GM23338 (cell line): ENCODE measurements at regions not wholly inside any gene's neighbourhood (a gene's known extent, or its start where the extent isn't known, plus 50 kb on each side); places are given as distances from the start of the nearest gene placed in this dataset.

Experiments
- ATAC-seq: fragments of 200-7000 bp; cut with Tn5 transposase; 3 replicates; pipeline ENCODE4 v1.9.1; 2020
- DNase-seq: peaks from one replicate; pipeline ENCODE4 v3.0.0-alpha.2; 2015; ENCODE audit warnings: low spot score
- H2AFZ ChIP-seq: fragments of 200-600 bp; sonication (generic); 2 replicates; pipeline ENCODE4 v1.8.0; 2016; ENCODE audit warnings: antibody characterized with exemption, mild to moderate bottlenecking, moderate library complexity
- H3F3A ChIP-seq: fragments of 200-600 bp; sonication (generic); replicated peaks from 2 replicates; pipeline ENCODE4 v1.8.0; 2017; ENCODE audit warnings: antibody characterized with exemption, mixed run types, low read depth
- H3K27ac ChIP-seq: fragments of 200-600 bp; sonication (generic); 2 replicates; pipeline ENCODE4 v1.6.1; 2016; ENCODE audit warnings: low read depth
- H3K27me3 ChIP-seq: fragments of 200-600 bp; sonication (generic); 2 replicates; pipeline ENCODE4 v1.8.0; 2016; ENCODE audit warnings: mild to moderate bottlenecking, mixed run types, moderate library complexity; ENCODE audit not compliant: insufficient read depth
- H3K36me3 ChIP-seq: fragments of 200-600 bp; sonication (generic); 2 replicates; pipeline ENCODE4 v1.8.0; 2016; ENCODE audit warnings: mild to moderate bottlenecking; ENCODE audit not compliant: insufficient read depth
- H3K4me1 ChIP-seq: fragments of 200-600 bp; sonication (generic); 2 replicates; pipeline ENCODE4 v1.8.0; 2016; ENCODE audit warnings: mild to moderate bottlenecking, moderate library complexity; ENCODE audit not compliant: insufficient read depth
- H3K4me2 ChIP-seq: fragments of 200-600 bp; sonication (generic); 2 replicates; pipeline ENCODE4 v1.7.1; 2017; ENCODE audit warnings: mixed run types
- H3K4me3 ChIP-seq: fragments of 200-600 bp; sonication (generic); 2 replicates; pipeline ENCODE4 v1.6.1; 2016; ENCODE audit warnings: mixed run types
- H3K79me2 ChIP-seq: fragments of 200-600 bp; sonication (generic); replicated peaks from 2 replicates; pipeline ENCODE4 v1.8.0; 2017; ENCODE audit warnings: mild to moderate bottlenecking; ENCODE audit not compliant: insufficient read depth
- H3K9me2 ChIP-seq: fragments of 200-600 bp; sonication (generic); 2 replicates; pipeline ENCODE4 v1.8.0; 2017; ENCODE audit not compliant: insufficient read depth
- H4K20me1 ChIP-seq: fragments of 200-600 bp; sonication (generic); replicated peaks from 2 replicates; pipeline ENCODE4 v1.8.0; 2017; ENCODE audit warnings: mild to moderate bottlenecking; ENCODE audit not compliant: insufficient read depth
- H3K27ac Mint-ChIP-seq: 2 replicates; pipeline ENCODE4 v1.8.0; 2020; ENCODE audit warnings: inconsistent platforms, mild to moderate bottlenecking, moderate library complexity, mixed read lengths
- H3K27me3 Mint-ChIP-seq: 3 replicates; pipeline ENCODE4 v1.8.0; 2022; ENCODE audit warnings: low read depth, mild to moderate bottlenecking, moderate library complexity, mixed read lengths, inconsistent platforms; ENCODE audit not compliant: insufficient read depth, poor library complexity
- H3K36me3 Mint-ChIP-seq: 3 replicates; pipeline ENCODE4 v1.8.0; 2021; ENCODE audit warnings: low read depth, mild to moderate bottlenecking, inconsistent platforms, moderate library complexity, mixed read lengths
- H3K4me1 Mint-ChIP-seq: 3 replicates; pipeline ENCODE4 v1.8.0; 2020; ENCODE audit warnings: mild to moderate bottlenecking, inconsistent platforms, mixed read lengths
- H3K4me3 Mint-ChIP-seq: 3 replicates; pipeline ENCODE4 v1.8.0; 2021; ENCODE audit warnings: moderate library complexity, mild to moderate bottlenecking, inconsistent platforms, mixed read lengths
- H3K9me3 Mint-ChIP-seq: 3 replicates; pipeline ENCODE4 v1.8.0; 2020; ENCODE audit warnings: moderate library complexity, mild to moderate bottlenecking, inconsistent platforms, mixed read lengths
- CREB1 ChIP-seq: fragments of 250-450 bp; sonication (Bioruptor Pico); IDR thresholded peaks from 2 replicates; pipeline ENCODE4 v1.5.0; 2020; ENCODE audit warnings: low read depth, mild to moderate bottlenecking, moderate library complexity
- ETS1 ChIP-seq: IDR thresholded peaks from 2 replicates; pipeline ENCODE4 v1.6.1; 2016; ENCODE audit warnings: antibody characterized with exemption
- EZH2 ChIP-seq: fragments of 200-600 bp; sonication (generic); IDR thresholded peaks from one replicate; pipeline ENCODE4 v1.8.0; 2017; ENCODE audit warnings: antibody characterized with exemption, mild to moderate bottlenecking, low read depth; ENCODE audit not compliant: unreplicated experiment
- EZH2phosphoT487 ChIP-seq: fragments of 200-600 bp; sonication (generic); IDR thresholded peaks from one replicate; pipeline ENCODE4 v1.8.1; 2018; ENCODE audit warnings: antibody characterized with exemption; ENCODE audit not compliant: unreplicated experiment
- JUNB ChIP-seq: IDR thresholded peaks from one replicate; pipeline ENCODE4 v1.6.1; 2016; ENCODE audit warnings: antibody characterized with exemption; ENCODE audit not compliant: unreplicated experiment
- NANOG ChIP-seq: IDR thresholded peaks from 2 replicates; pipeline ENCODE4 v1.6.1; 2016; ENCODE audit warnings: antibody characterized with exemption, borderline replicate concordance
- POLR2AphosphoS5 ChIP-seq: IDR thresholded peaks from 2 replicates; pipeline ENCODE4 v1.6.1; 2016; ENCODE audit warnings: antibody characterized with exemption, low read depth
- REST ChIP-seq: IDR thresholded peaks from one replicate; pipeline ENCODE4 v1.6.1; 2018; ENCODE audit warnings: antibody characterized with exemption; ENCODE audit not compliant: unreplicated experiment
- ZNF114 ChIP-seq: fragments of 250-450 bp; sonication (Bioruptor Pico); IDR thresholded peaks from 2 replicates; pipeline ENCODE4 v1.5.0; 2020; ENCODE audit warnings: mild to moderate bottlenecking, moderate library complexity
- ZNF331 ChIP-seq: fragments of 250-450 bp; sonication (Bioruptor Pico); IDR thresholded peaks from 2 replicates; pipeline ENCODE4 v1.5.0; 2020; ENCODE audit warnings: low read depth, mild to moderate bottlenecking, moderate library complexity
- TF ChIP-seq, protein P1 (sequence below), 2 experiments: fragments of 200-600 bp in 1 of 2; sonication (generic) in 1 of 2; conservative IDR thresholded peaks; 2 replicates each; pipeline versions ENCODE4 v1.5.1 to v1.6.1; 2016 to 2017; ENCODE audit warnings: antibody characterized with exemption in 2 of 2, low read depth in 2 of 2, mild to moderate bottlenecking in 2 of 2, moderate library complexity in 1 of 2

- no peak for TF ChIP-seq JUNB
- TF ChIP-seq, protein P1, sequence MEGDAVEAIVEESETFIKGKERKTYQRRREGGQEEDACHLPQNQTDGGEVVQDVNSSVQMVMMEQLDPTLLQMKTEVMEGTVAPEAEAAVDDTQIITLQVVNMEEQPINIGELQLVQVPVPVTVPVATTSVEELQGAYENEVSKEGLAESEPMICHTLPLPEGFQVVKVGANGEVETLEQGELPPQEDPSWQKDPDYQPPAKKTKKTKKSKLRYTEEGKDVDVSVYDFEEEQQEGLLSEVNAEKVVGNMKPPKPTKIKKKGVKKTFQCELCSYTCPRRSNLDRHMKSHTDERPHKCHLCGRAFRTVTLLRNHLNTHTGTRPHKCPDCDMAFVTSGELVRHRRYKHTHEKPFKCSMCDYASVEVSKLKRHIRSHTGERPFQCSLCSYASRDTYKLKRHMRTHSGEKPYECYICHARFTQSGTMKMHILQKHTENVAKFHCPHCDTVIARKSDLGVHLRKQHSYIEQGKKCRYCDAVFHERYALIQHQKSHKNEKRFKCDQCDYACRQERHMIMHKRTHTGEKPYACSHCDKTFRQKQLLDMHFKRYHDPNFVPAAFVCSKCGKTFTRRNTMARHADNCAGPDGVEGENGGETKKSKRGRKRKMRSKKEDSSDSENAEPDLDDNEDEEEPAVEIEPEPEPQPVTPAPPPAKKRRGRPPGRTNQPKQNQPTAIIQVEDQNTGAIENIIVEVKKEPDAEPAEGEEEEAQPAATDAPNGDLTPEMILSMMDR (conservative IDR thresholded peaks at IDR 0.05; ENCODE audit: low read depth in 2 of 2), result no peak
- no peak for TF ChIP-seq EZH2phosphoT487
- no peak for TF ChIP-seq CREB1
- no peak for TF ChIP-seq EZH2
- no peak for TF ChIP-seq ETS1
- no peak for TF ChIP-seq ZNF114 (CRISPR knock-in tag)
- no peak for TF ChIP-seq NANOG
These were observed 622.1 kb downstream of the SPRY1 start (continued) for GRCh38 chr4:124018383-124019317.

DNA sequence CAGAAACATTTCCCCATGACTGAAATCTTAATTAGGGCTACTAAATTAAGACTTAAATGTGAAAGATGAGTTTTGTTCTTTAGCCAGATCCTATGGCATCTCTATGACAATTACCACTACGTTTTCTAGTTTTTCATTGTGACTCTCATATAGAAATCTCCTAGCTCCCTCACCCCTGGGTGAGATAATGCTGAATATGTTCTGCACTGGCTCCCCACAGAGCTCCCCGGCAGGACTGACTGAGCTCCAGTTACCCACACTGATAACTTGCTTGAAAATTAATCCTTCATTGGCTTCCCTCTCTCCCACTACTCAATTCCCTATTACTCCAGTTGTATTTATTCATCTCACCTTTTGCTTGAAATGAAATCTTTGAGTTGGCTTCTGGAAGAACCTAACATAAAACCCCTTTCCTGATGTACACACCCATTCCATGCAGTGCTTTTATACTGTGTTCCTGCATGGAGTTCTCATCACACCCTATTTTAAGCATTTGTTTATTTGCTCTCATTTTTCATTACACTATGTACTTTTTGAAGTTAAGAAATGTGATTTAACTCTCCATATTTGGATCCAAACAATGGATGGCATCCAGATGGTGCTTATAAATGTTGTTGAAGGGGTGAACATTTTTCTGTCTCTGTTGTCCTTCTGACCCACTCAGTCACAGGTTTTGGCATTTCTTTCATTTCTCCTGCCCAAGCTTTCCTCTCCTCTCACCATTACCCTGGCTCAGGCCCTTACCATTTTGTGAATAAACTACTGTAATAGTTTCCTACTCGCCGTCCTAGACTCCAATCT, 623.4 kb downstream of the SPRY1 start:
- no peaks in the 10 kb centered on the region for H3F3A ChIP-seq
- peaks cover 2% of the 10 kb centered on the region for H3K27me3 Mint-ChIP-seq
- TF ChIP-seq NANOG, result no peak
- no peak for TF ChIP-seq EZH2
- no peak for TF ChIP-seq EZH2phosphoT487
- no peak for TF ChIP-seq REST
- no peak for TF ChIP-seq ZNF331 (CRISPR knock-in tag)
- no peak for TF ChIP-seq JUNB
- TF ChIP-seq POLR2AphosphoS5, result no peak
- no peaks in the 10 kb centered on the region; the same call in 2 of the 3 replicates for H3K4me1 Mint-ChIP-seq
- no peaks in the 10 kb centered on the region for H3K4me1 ChIP-seq
- no peaks in the 10 kb centered on the region for H3K27me3 ChIP-seq
- no peaks in the 10 kb centered on the region for H3K36me3 ChIP-seq
- no peak for DNase-seq
- H3K79me2 ChIP-seq, result no peaks in the 10 kb centered on the region
- H3K27ac ChIP-seq, result no peak overlapping the region
- H3K36me3 Mint-ChIP-seq, result no peaks in the 10 kb centered on the region
- H3K4me3 ChIP-seq, result no peak overlapping the region
- no peaks in the 10 kb centered on the region for H4K20me1 ChIP-seq
- no peak for ATAC-seq
- H2AFZ ChIP-seq, result no peak overlapping the region
- H3K9me2 ChIP-seq, result 0 out of 2 replicates have a peak, but pooled peaks cover 4% of the 10 kb centered on the region
- no peak overlapping the region for H3K4me3 Mint-ChIP-seq
- H3K4me2 ChIP-seq, result no peak overlapping the region
- H3K9me3 Mint-ChIP-seq, result no peaks in the 10 kb centered on the region; the same call in 2 of the 3 replicates
- H3K27ac Mint-ChIP-seq, result peak overlapping the region; percentile 1; the same call in 1 of the 2 replicates
